AG04449 (cell line): ENCODE measurements at regions not wholly inside any gene's neighbourhood (a gene's known extent, or its start where the extent isn't known, plus 50 kb on each side); places are given as distances from the start of the nearest gene placed in this dataset.

Source experiments
- CTCF ChIA-PET: fragments of 350-600 bp; formaldehyde crosslinking; extraction: SDS; loops from one replicate; lab custom pipeline; 2021; ENCODE audit warnings: antibody characterized with exemption; lab: Yijun Ruan, JAX
- POLR2A ChIA-PET: fragments of 400-600, 350-600 bp; formaldehyde crosslinking; extraction: SDS; loops from one replicate; lab custom pipeline; 2020; ENCODE audit warnings: antibody characterized with exemption, inconsistent platforms; lab: Yijun Ruan, JAX
- DNase-seq: peaks from one replicate; pipeline ENCODE4 v3.0.0-alpha.2; 2010; ENCODE audit warnings: low read depth, low spot score
- H3K4me3 ChIP-seq: 2 replicates; pipeline ENCODE4 v1.5.1; 2011; ENCODE audit warnings: low read depth, mild to moderate bottlenecking, control low read depth, low read length
- CTCF ChIP-seq: IDR thresholded peaks from one replicate; pipeline ENCODE4 v1.5.1; 2011; ENCODE audit warnings: mild to moderate bottlenecking, moderate library complexity, low read length, control low read depth, inconsistent platforms; ENCODE audit not compliant: insufficient read depth; ENCODE audit errors: missing control alignments

GRCh38 chr18:6580401-6580800, 149.1 kb upstream of the ARHGAP28 start:
- H3K4me3 ChIP-seq = no peak overlapping the region
- ChIA-PET CTCF (no interaction called here), POLR2A (no interaction called here)
- no peak for DNase-seq
- TF ChIP-seq CTCF = no peak

- POLR2A ChIA-PET = no interaction called here
- H3K4me3 ChIP-seq = no peak overlapping the region
- CTCF ChIA-PET = no interaction called here
- no peak for DNase-seq
- TF ChIP-seq CTCF = no peak
These were observed 139.6 kb upstream of the ARHGAP28 start for GRCh38 chr18:6589923-6590322.

GRCh38 chr18:6590326-6590725, 139.2 kb upstream of the ARHGAP28 start:
- no peak for TF ChIP-seq CTCF
- H3K4me3 ChIP-seq = no peak overlapping the region
- ChIA-PET POLR2A (no interaction called here), CTCF (no interaction called here)
- DNase-seq = no peak

- H3K4me3 ChIP-seq = no peak overlapping the region
- ChIA-PET CTCF (no interaction called here), POLR2A (no interaction called here)
- no peak for TF ChIP-seq CTCF
- DNase-seq = no peak
These were observed 138.0 kb upstream of the ARHGAP28 start for GRCh38 chr18:6591491-6591890.

GRCh38 chr18:6592522-6592921, 137.0 kb upstream of the ARHGAP28 start:
- DNase-seq = no peak
- TF ChIP-seq CTCF = no peak
- POLR2A ChIA-PET = no interaction called here
- CTCF ChIA-PET = no interaction called here
- H3K4me3 ChIP-seq = no peak overlapping the region

- DNase-seq = no peak
- CTCF ChIA-PET = no interaction called here
These were observed 136.2 kb upstream of the ARHGAP28 start for GRCh38 chr18:6593142-6593885.

More at GRCh38 chr18:6593142-6593885, 136.2 kb upstream of the ARHGAP28 start:
- POLR2A ChIA-PET = no interaction called here
- no peak overlapping the region for H3K4me3 ChIP-seq
- TF ChIP-seq CTCF = no peak
